Lung (tissue), 11 donors: ENCODE measurements at regions not wholly inside any gene's neighbourhood (a gene's known extent, or its start where the extent isn't known, plus 50 kb on each side); places are given as distances from the start of the nearest gene placed in this dataset.

Source experiments
- ATAC-seq: fragments of 200-7000 bp; cut with Tn5 transposase; one replicate; pipeline ENCODE4 v1.9.1; 2020; ENCODE audit warnings: moderate number of reproducible peaks; ENCODE audit not compliant: insufficient read depth, low FRiP score
- DNase-seq, 3 donors: peaks; one replicate each; pipeline ENCODE4 v3.0.0-alpha.2; 2013 to 2017
- H3K27ac ChIP-seq, 2 donors: one replicate each; pipeline ENCODE4 v1.5.1; 2013; ENCODE audit warnings: mild to moderate bottlenecking in 2 of 2, moderate library complexity in 2 of 2, control low read depth in 1 of 2, inconsistent platforms in 1 of 2, low read depth in 1 of 2, low read length in 1 of 2
- H3K27me3 ChIP-seq, 3 donors: one replicate each; pipeline ENCODE4 v1.5.1; 2013; ENCODE audit warnings: low read length in 2 of 3; ENCODE audit not compliant: control insufficient read depth in 3 of 3, insufficient read depth in 3 of 3
- H3K36me3 ChIP-seq, 4 donors: one replicate each; pipeline ENCODE4 v1.5.1; 2013; ENCODE audit warnings: low read length in 4 of 4, mild to moderate bottlenecking in 1 of 4, moderate library complexity in 1 of 4; ENCODE audit not compliant: control insufficient read depth in 4 of 4, insufficient read depth in 4 of 4
- H3K4me1 ChIP-seq, 5 donors: one replicate each; pipeline ENCODE4 v1.5.1; 2013; ENCODE audit warnings: low read length in 5 of 5, mild to moderate bottlenecking in 2 of 5, moderate library complexity in 1 of 5; ENCODE audit not compliant: control insufficient read depth in 5 of 5, insufficient read depth in 5 of 5
- H3K4me3 ChIP-seq: one replicate; pipeline ENCODE4 v1.5.1; 2013; ENCODE audit warnings: mild to moderate bottlenecking, control low read depth, moderate library complexity
- H3K9ac ChIP-seq, 2 donors: one replicate each; pipeline ENCODE4 v1.5.1; 2013; ENCODE audit warnings: low read length in 2 of 2, control low read depth in 1 of 2; ENCODE audit not compliant: insufficient read depth in 1 of 2
- H3K9me3 ChIP-seq, 4 donors: one replicate each; pipeline ENCODE4 v1.5.1; 2013; ENCODE audit warnings: low read length in 3 of 4, mild to moderate bottlenecking in 1 of 4, moderate library complexity in 1 of 4; ENCODE audit not compliant: control insufficient read depth in 4 of 4, insufficient read depth in 3 of 4
- CTCF ChIP-seq: IDR thresholded peaks from 2 replicates; pipeline ENCODE4 v1.5.1; 2012; ENCODE audit warnings: mild to moderate bottlenecking; ENCODE audit errors: control extremely low read depth, extremely low read depth
- WGBS, 2 donors: extraction: QIAGEN DNeasy Blood & Tissue Kit; methylation state at CpG; one replicate each; pipeline ENCODE4 v1.1.7; 2013; 5-methylcytosine and 5-hydroxymethylcytosine counted together
- donor health status: control.
- donor health status: control.
- donor health status: Bipolar disorder and iron deficiency.
- donor health status: healthy.
- donor health status: DM: yes; HTN: yes; CAD: no.

GRCh38 chr2:22011048-22011447 lies 887.3 kb downstream of the TDRD15 start:
- Histone ChIP-seq H3K27ac (no peak overlapping the region), H3K36me3 (no peaks in the 10 kb centered on the region), H3K27me3 (no peaks in the 10 kb centered on the region), H3K4me3 (no peak overlapping the region), H3K9ac (no peak overlapping the region), H3K9me3 (peaks cover 0 to 2% (median 0%) of the 10 kb centered on the region in 4 donors), H3K4me1 (no peaks in the 10 kb centered on the region)
- 64 to 75% methylated on average over 1 of the region's 1 CpG for WGBS, 2 donors
- DNase-seq (no peak), ATAC-seq (no peak)
- TF ChIP-seq CTCF: no peak

- no peak for TF ChIP-seq CTCF
- Histone ChIP-seq H3K9me3 (no peaks in the 10 kb centered on the region), H3K4me3 (no peak overlapping the region), H3K27ac (no peak overlapping the region), H3K4me1 (no peaks in the 10 kb centered on the region), H3K36me3 (no peaks in the 10 kb centered on the region), H3K27me3 (no peaks in the 10 kb centered on the region), H3K9ac (no peak overlapping the region)
- DNase-seq (peak in 2 of 3 donors; percentile 14 to 45), ATAC-seq (no peak)
- 73 to 82% methylated on average over 6 of the region's 6 CpGs for WGBS, 2 donors
These were observed 896.4 kb downstream of the TDRD15 start for GRCh38 chr2:22020091-22020742.

GRCh38 chr2:22027345-22028005 lies 903.7 kb downstream of the TDRD15 start:
- Histone ChIP-seq H3K36me3 (no peaks in the 10 kb centered on the region), H3K9me3 (no peaks in the 10 kb centered on the region), H3K4me1 (no peaks in the 10 kb centered on the region), H3K27me3 (no peaks in the 10 kb centered on the region), H3K27ac (no peak overlapping the region), H3K4me3 (no peak overlapping the region), H3K9ac (no peak overlapping the region)
- DNase-seq (peak in 1 of 3 donors; percentile 5), ATAC-seq (no peak)
- TF ChIP-seq CTCF: no peak
- WGBS, 2 donors: 53% methylated on average over 2 of the region's 2 CpGs
